ENCODE measurements at regions not wholly inside any gene's neighbourhood (a gene's known extent, or its start where the extent isn't known, plus 50 kb on each side); places are given as distances from the start of the nearest gene placed in this dataset.

- TF ChIP-seq CHD7 (IDR thresholded peaks at IDR 0.05; ENCODE audit: insufficient replicate concordance, low read length) (no peak), TAF1 (IDR thresholded peaks at IDR 0.05; ENCODE audit: low read depth, low read length) (no peak), RBBP5 (IDR thresholded peaks at IDR 0.05; ENCODE audit: borderline replicate concordance, low read depth, low read length) (no peak), SP2 (IDR thresholded peaks at IDR 0.05; ENCODE audit: low read length) (no peak), POLR2A (IDR thresholded peaks at IDR 0.05; ENCODE audit: control extremely low read depth in 1 of 2, low read depth in 2 of 2, low read length in 2 of 2) (no peak), ASH2L (IDR thresholded peaks at IDR 0.05; ENCODE audit: low read length) (no peak), RAD21 (IDR thresholded peaks at IDR 0.05 in 1 of 2, conservative IDR thresholded peaks at IDR 0.05 in 1 of 2; ENCODE audit: low read depth in 2 of 2, low read length in 2 of 2) (no peak), NRF1 (IDR thresholded peaks at IDR 0.05; ENCODE audit: low read depth, low read length) (no peak), JUND (IDR thresholded peaks at IDR 0.05; ENCODE audit: low read length) (no peak), POLR2AphosphoS5 (IDR thresholded peaks at IDR 0.05; ENCODE audit: low read depth, low read length) (no peak), BACH1 (IDR thresholded peaks at IDR 0.05; ENCODE audit: low read length) (no peak), CHD1 (IDR thresholded peaks at IDR 0.05; ENCODE audit: low read depth, low read length) (no peak), SP4 (IDR thresholded peaks at IDR 0.05; ENCODE audit: low read length) (no peak), POU5F1 (IDR thresholded peaks at IDR 0.05; ENCODE audit: low read depth, low read length) (no peak)
These were observed 350.7 kb upstream of the MYT1L start (continued) for GRCh38 chr2:2681711-2682251.

Data from H1 (cell line).